Endodermal cell (in vitro differentiated cells): ENCODE measurements at regions not wholly inside any gene's neighbourhood (a gene's known extent, or its start where the extent isn't known, plus 50 kb on each side); places are given as distances from the start of the nearest gene placed in this dataset.
A peak's percentile ranks its signal among the peaks of the same experiment; 100 is the strongest.

Source experiments
- DNase-seq: peaks from one replicate; pipeline ENCODE4 v3.0.0-alpha.2; 2017
- H3K27ac ChIP-seq: 2 replicates; pipeline ENCODE4 v1.5.1; 2013; ENCODE audit warnings: mild to moderate bottlenecking, low read depth, low read length, moderate library complexity
- H3K27me3 ChIP-seq: 2 replicates; pipeline ENCODE4 v1.6.1; 2013; ENCODE audit warnings: mild to moderate bottlenecking, low read length, moderate library complexity; ENCODE audit not compliant: insufficient read depth, control insufficient read depth, poor library complexity, severe bottlenecking
- H3K36me3 ChIP-seq: 2 replicates; pipeline ENCODE4 v1.7.0; 2013; ENCODE audit warnings: mild to moderate bottlenecking, low read length, moderate library complexity; ENCODE audit not compliant: control insufficient read depth, insufficient read depth
- H3K4me1 ChIP-seq: one replicate; pipeline ENCODE4 v1.7.0; 2013; ENCODE audit warnings: low read length; ENCODE audit not compliant: control insufficient read depth, insufficient read depth
- H3K4me3 ChIP-seq: 2 replicates; pipeline ENCODE4 v1.5.1; 2013; ENCODE audit warnings: mild to moderate bottlenecking, low read length, moderate library complexity
- H3K9ac ChIP-seq: 2 replicates; pipeline ENCODE4 v1.6.1; 2013; ENCODE audit warnings: mild to moderate bottlenecking, low read length, moderate library complexity; ENCODE audit not compliant: poor library complexity, severe bottlenecking; ENCODE audit errors: extremely low read depth
- H3K9me3 ChIP-seq: 2 replicates; pipeline ENCODE4 v1.6.1; 2013; ENCODE audit warnings: mild to moderate bottlenecking, low read length, moderate library complexity; ENCODE audit not compliant: control insufficient read depth
- H3K27ac Mint-ChIP-seq: 2 replicates; pipeline ENCODE4 v1.8.0; 2020; ENCODE audit warnings: mixed read lengths
- H3K27me3 Mint-ChIP-seq: 2 replicates; pipeline ENCODE4 v1.8.0; 2021; ENCODE audit warnings: mild to moderate bottlenecking, mixed read lengths; ENCODE audit not compliant: insufficient read depth
- H3K36me3 Mint-ChIP-seq: 2 replicates; pipeline ENCODE4 v1.8.0; 2020; ENCODE audit warnings: low read depth, mixed read lengths
- H3K4me1 Mint-ChIP-seq: 2 replicates; pipeline ENCODE4 v1.8.0; 2020; ENCODE audit warnings: mixed read lengths
- H3K4me3 Mint-ChIP-seq: 2 replicates; pipeline ENCODE4 v1.8.0; 2020; ENCODE audit warnings: mild to moderate bottlenecking, moderate library complexity, mixed read lengths
- H3K9me3 Mint-ChIP-seq: 2 replicates; pipeline ENCODE4 v1.8.0; 2020; ENCODE audit warnings: mild to moderate bottlenecking, mixed read lengths
- CTCF ChIP-seq: fragments of 200-600 bp; sonication (generic); conservative IDR thresholded peaks from 2 replicates; pipeline ENCODE4 v1.5.0; 2021; ENCODE audit warnings: antibody characterized with exemption, mild to moderate bottlenecking
- WGBS, 2 experiments: methylation state at CpG; one replicate each; pipeline versions ENCODE4 v1.1.5 to v1.1.7; 2013; ENCODE audit warnings: missing lambda C conversion rate in 2 of 2, mixed read lengths in 1 of 2; ENCODE audit not compliant: insufficient coverage in 1 of 2, insufficient read length in 1 of 2; 5-methylcytosine and 5-hydroxymethylcytosine counted together

GRCh38 chr18:55982992-55983391, 395.0 kb upstream of the TCF4 start:
- H3K27ac ChIP-seq = peak overlapping the region; percentile 62
- no peak overlapping the region for H3K4me3 ChIP-seq
- Mint-ChIP-seq H3K36me3 (peaks cover 12% of the 10 kb centered on the region), H3K27ac (no peak overlapping the region), H3K9me3 (peaks cover 20% of the 10 kb centered on the region), H3K4me1 (no peaks in the 10 kb centered on the region), H3K27me3 (no peaks in the 10 kb centered on the region), H3K4me3 (no peak overlapping the region)
- TF ChIP-seq CTCF = no peak
- no peaks in the 10 kb centered on the region for H3K4me1 ChIP-seq
- no peaks in the 10 kb centered on the region for H3K36me3 ChIP-seq
- 71% methylated on average over 3 of the region's 3 CpGs; no CpG with 5 or more reads in 1 of the 2 experiments for WGBS, 2 experiments
- peaks cover 15% of the 10 kb centered on the region for H3K9me3 ChIP-seq
- peak; percentile 56 for DNase-seq
- H3K9ac ChIP-seq = no peak overlapping the region
- H3K27me3 ChIP-seq = no peaks in the 10 kb centered on the region

DNA sequence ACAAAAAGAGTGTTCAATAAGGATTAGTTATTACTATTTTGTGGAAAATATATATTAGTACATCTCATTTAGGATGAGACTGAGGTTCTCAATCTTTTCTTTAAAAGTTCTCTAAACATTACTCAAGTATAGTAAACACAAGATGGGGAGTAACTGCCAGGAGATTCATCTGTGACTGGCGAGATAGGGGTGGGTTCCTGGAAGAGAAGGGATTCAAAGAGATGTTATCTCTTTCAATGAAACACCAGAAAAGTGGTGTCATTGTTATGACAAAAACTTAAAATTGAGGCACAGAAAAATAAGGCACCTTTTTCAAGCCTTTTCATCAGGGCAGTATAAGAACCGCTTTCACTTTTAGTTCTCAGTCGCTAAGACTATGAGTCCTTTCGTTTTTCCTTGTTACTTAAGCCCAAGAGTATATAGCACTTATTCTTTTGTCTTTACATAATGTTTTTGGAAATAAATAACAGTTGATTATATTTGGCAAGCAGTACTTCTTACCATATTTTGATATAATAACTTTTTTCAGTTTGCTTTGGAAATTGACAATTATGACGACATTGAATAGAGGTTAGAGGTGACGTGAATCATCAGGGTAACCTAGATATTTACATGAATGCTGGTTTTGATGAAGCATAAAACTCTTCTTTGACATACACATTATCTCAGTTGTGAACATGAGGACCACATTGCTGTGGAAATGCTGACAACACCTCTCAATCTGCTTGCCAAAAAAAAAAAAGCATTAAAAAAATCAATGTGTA, 393.9 kb upstream of the TCF4 start:
- H3K9me3 Mint-ChIP-seq = peaks cover 19% of the 10 kb centered on the region
- no peak overlapping the region for H3K9ac ChIP-seq
- WGBS, 2 experiments = 95 to 100% methylated on average over 2 to 6 of the region's 6 CpGs
- no peak overlapping the region for H3K27ac Mint-ChIP-seq
- no peak overlapping the region for H3K27ac ChIP-seq
- no peak overlapping the region for H3K4me3 Mint-ChIP-seq
- no peaks in the 10 kb centered on the region for H3K27me3 Mint-ChIP-seq
- H3K9me3 ChIP-seq = peaks cover 9% of the 10 kb centered on the region
- H3K36me3 Mint-ChIP-seq = peaks cover 10% of the 10 kb centered on the region
- H3K36me3 ChIP-seq = no peaks in the 10 kb centered on the region
- no peaks in the 10 kb centered on the region for H3K4me1 ChIP-seq
- H3K27me3 ChIP-seq = no peaks in the 10 kb centered on the region
- H3K4me1 Mint-ChIP-seq = no peaks in the 10 kb centered on the region
- no peak for TF ChIP-seq CTCF
- no peak for DNase-seq
- H3K4me3 ChIP-seq = no peak overlapping the region

GRCh38 chr18:55974521-55974920, 386.5 kb upstream of the TCF4 start:
- H3K9me3 Mint-ChIP-seq = peaks cover 10% of the 10 kb centered on the region
- no peak for DNase-seq
- no peak overlapping the region for H3K4me3 Mint-ChIP-seq
- peaks cover 2% of the 10 kb centered on the region for H3K4me1 Mint-ChIP-seq
- no peak overlapping the region for H3K27ac ChIP-seq
- no peaks in the 10 kb centered on the region for H3K9me3 ChIP-seq
- H3K27ac Mint-ChIP-seq = no peak overlapping the region
- no peaks in the 10 kb centered on the region for H3K27me3 ChIP-seq
- TF ChIP-seq CTCF = no peak
- no peaks in the 10 kb centered on the region for H3K27me3 Mint-ChIP-seq
- no peak overlapping the region for H3K9ac ChIP-seq
- WGBS, 2 experiments = 90 to 94% methylated on average over 2 to 3 of the region's 3 CpGs
- no peak overlapping the region for H3K4me3 ChIP-seq
- H3K36me3 Mint-ChIP-seq = peaks cover 4% of the 10 kb centered on the region
- H3K4me1 ChIP-seq = no peaks in the 10 kb centered on the region
- no peaks in the 10 kb centered on the region for H3K36me3 ChIP-seq
